HCT116 (cell line): ENCODE measurements at regions not wholly inside any gene's neighbourhood (a gene's known extent, or its start where the extent isn't known, plus 50 kb on each side); places are given as distances from the start of the nearest gene placed in this dataset.

ENCODE experiments used
- ATAC-seq: fragments of 200-7000 bp; cut with Tn5 transposase; 2 replicates; pipeline ENCODE4 v1.9.1; 2020; ENCODE audit warnings: mild to moderate bottlenecking, moderate library complexity
- BruUV-seq: library from RNA; stranded (reverse); fragments of 400-500 nt; replicated peaks from 2 replicates; lab custom pipeline; 2021; lab: Mats Ljungman, UMichigan
- CTCF ChIA-PET: fragments of 300-600 bp; sonication (Branson Sonifier 250); formaldehyde crosslinking; loops from one replicate; lab custom pipeline; 2021; ENCODE audit warnings: antibody characterized with exemption; lab: Charles Lee
- POLR2A ChIA-PET: fragments of 300-600, 350-600 bp; sonication (Branson Sonifier 250); formaldehyde crosslinking; loops from one replicate; lab custom pipeline; 2021; ENCODE audit warnings: antibody characterized with exemption; lab: Charles Lee
- RAD21 ChIA-PET, 2 experiments: fragments of 300-600 bp; sonication (Branson Sonifier 250); formaldehyde crosslinking; loops; one replicate each; lab custom pipeline; 2023; ENCODE audit warnings: low total read pairs in 2 of 2; ENCODE audit not compliant: uncharacterized antibody in 2 of 2, unreplicated experiment in 2 of 2, low non-redundant PET in 1 of 2; lab: Charles Lee
- DNase-seq: peaks from one replicate; pipeline ENCODE4 v3.0.0-alpha.2; 2010; ENCODE audit warnings: low read depth, low spot score
- H2AFZ ChIP-seq: fragments of 200-600 bp; shearing (Covaris generic), sonication (generic); 2 replicates; pipeline ENCODE4 v1.6.1; 2017; ENCODE audit warnings: low read depth, mixed run types, mixed read lengths, antibody characterized with exemption, low read length; ENCODE audit not compliant: poor library complexity, severe bottlenecking
- H3K27ac ChIP-seq: 2 replicates; pipeline ENCODE4 v1.5.1; 2012; ENCODE audit warnings: low read depth, low read length
- H3K27me3 ChIP-seq: fragments of 200-600 bp; sonication (generic); 2 replicates; pipeline ENCODE4 v1.6.1; 2016; ENCODE audit warnings: mixed run types, low read length, mixed read lengths; ENCODE audit not compliant: insufficient read depth
- H3K36me3 ChIP-seq, 2 experiments: fragments of 200-500 bp in 1 of 2; fragments of 200-600 bp in 1 of 2; sonication (Bioruptor generic) in 1 of 2; sonication (generic) in 1 of 2; 2 replicates each; pipeline versions ENCODE4 v1.5.1 to v1.6.1; 2014 to 2016; ENCODE audit warnings: low read length in 2 of 2, inconsistent platforms in 1 of 2, mixed read lengths in 1 of 2, mixed run types in 1 of 2; ENCODE audit not compliant: insufficient read depth in 2 of 2, control insufficient read depth in 1 of 2
- H3K4me1 ChIP-seq, 2 experiments: fragments of 200-600 bp in 1 of 2; sonication (generic) in 1 of 2; 2 replicates each; pipeline versions ENCODE4 v1.5.1 to v1.6.1; 2012 to 2017; ENCODE audit warnings: low read length in 2 of 2, inconsistent platforms in 1 of 2, mild to moderate bottlenecking in 1 of 2, mixed read lengths in 1 of 2, mixed run types in 1 of 2, moderate library complexity in 1 of 2; ENCODE audit not compliant: insufficient read depth in 2 of 2, control insufficient read depth in 1 of 2
- H3K4me2 ChIP-seq: fragments of 200-600 bp; sonication (generic); 2 replicates; pipeline ENCODE4 v1.6.1; 2017; ENCODE audit warnings: mixed run types, low read length, mixed read lengths
- H3K4me3 ChIP-seq, 2 experiments: fragments of 200-600 bp in 1 of 2; sonication (generic) in 1 of 2; replicated peaks in 1 of 2; 2 replicates each; pipeline ENCODE4 v1.5.1; 2011 to 2016; ENCODE audit warnings: low read length in 2 of 2, control low read depth in 1 of 2, low read depth in 1 of 2, mild to moderate bottlenecking in 1 of 2, mixed read lengths in 1 of 2, mixed run types in 1 of 2
- H3K79me2 ChIP-seq: fragments of 200-600 bp; sonication (generic); 2 replicates; pipeline ENCODE4 v1.6.1; 2017; ENCODE audit warnings: mild to moderate bottlenecking, mixed run types, low read length, moderate library complexity, mixed read lengths; ENCODE audit not compliant: insufficient read depth
- H3K9ac ChIP-seq: fragments of 200-600 bp; sonication (generic); 2 replicates; pipeline ENCODE4 v1.6.1; 2016; ENCODE audit warnings: low read length, mixed read lengths
- H3K9me2 ChIP-seq: fragments of 200-600 bp; sonication (generic), shearing (Covaris generic); 2 replicates; pipeline ENCODE4 v1.6.1; 2017; ENCODE audit warnings: mixed run types, mild to moderate bottlenecking, moderate library complexity; ENCODE audit not compliant: insufficient read depth
- H3K9me3 ChIP-seq, 2 experiments: fragments of 200-500 bp in 1 of 2; fragments of 200-600 bp in 1 of 2; sonication (Bioruptor generic) in 1 of 2; sonication (generic) in 1 of 2; 2 replicates each; pipeline ENCODE4 v1.6.1; 2014 to 2017; ENCODE audit warnings: low read length in 2 of 2, mixed read lengths in 2 of 2, inconsistent platforms in 1 of 2, low read depth in 1 of 2, mild to moderate bottlenecking in 1 of 2, mixed run types in 1 of 2, moderate library complexity in 1 of 2; ENCODE audit not compliant: control insufficient read depth in 1 of 2, insufficient read depth in 1 of 2
- H4K20me1 ChIP-seq: fragments of 200-600 bp; sonication (generic), shearing (Covaris generic); 2 replicates; pipeline ENCODE4 v1.6.1; 2017; ENCODE audit warnings: mixed run types, mild to moderate bottlenecking, moderate library complexity; ENCODE audit not compliant: insufficient read depth
- ATF3 ChIP-seq: IDR thresholded peaks from 2 replicates; pipeline ENCODE4 v1.6.1; 2012
- CEBPB ChIP-seq: IDR thresholded peaks from 2 replicates; pipeline ENCODE4 v1.6.1; 2012; ENCODE audit warnings: low read depth
- EGR1 ChIP-seq: IDR thresholded peaks from 2 replicates; pipeline ENCODE4 v1.6.1; 2012; ENCODE audit warnings: low read depth
- ELF1 ChIP-seq: IDR thresholded peaks from 2 replicates; pipeline ENCODE4 v1.6.1; 2012; ENCODE audit warnings: low read depth, borderline replicate concordance
- POLR2AphosphoS5 ChIP-seq: IDR thresholded peaks from 2 replicates; pipeline ENCODE4 v1.6.1; 2011; ENCODE audit warnings: mild to moderate bottlenecking, low read depth, low read length, moderate library complexity
- RAD21 ChIP-seq: IDR thresholded peaks from 2 replicates; pipeline ENCODE4 v1.6.1; 2012; ENCODE audit warnings: low read depth, mild to moderate bottlenecking
- REST ChIP-seq: IDR thresholded peaks from 2 replicates; pipeline ENCODE4 v1.6.1; 2012; ENCODE audit warnings: low read depth
- SIN3A ChIP-seq: IDR thresholded peaks from 2 replicates; pipeline ENCODE4 v1.6.1; 2012; ENCODE audit warnings: low read depth
- SP1 ChIP-seq: IDR thresholded peaks from 2 replicates; pipeline ENCODE4 v1.6.1; 2012; ENCODE audit warnings: low read depth
- TCF7L2 ChIP-seq: IDR thresholded peaks from 2 replicates; pipeline ENCODE4 v1.7.0; 2011; ENCODE audit warnings: borderline replicate concordance, inconsistent platforms; ENCODE audit not compliant: insufficient read depth, insufficient read length; ENCODE audit errors: extremely low read depth
- ZFX ChIP-seq: fragments of 450-650 bp; IDR thresholded peaks from 2 replicates; pipeline ENCODE4 v1.6.1; 2017
- intact Hi-C: fragments of 100-400 bp; cut with micrococcal nuclease; formaldehyde crosslinking; loops from 2 replicates; pipeline ENCODE4 v1.10.0; 2022
- TF ChIP-seq, protein P1 (sequence below): IDR thresholded peaks from 2 replicates; pipeline ENCODE4 v1.6.1; 2012

DNA sequence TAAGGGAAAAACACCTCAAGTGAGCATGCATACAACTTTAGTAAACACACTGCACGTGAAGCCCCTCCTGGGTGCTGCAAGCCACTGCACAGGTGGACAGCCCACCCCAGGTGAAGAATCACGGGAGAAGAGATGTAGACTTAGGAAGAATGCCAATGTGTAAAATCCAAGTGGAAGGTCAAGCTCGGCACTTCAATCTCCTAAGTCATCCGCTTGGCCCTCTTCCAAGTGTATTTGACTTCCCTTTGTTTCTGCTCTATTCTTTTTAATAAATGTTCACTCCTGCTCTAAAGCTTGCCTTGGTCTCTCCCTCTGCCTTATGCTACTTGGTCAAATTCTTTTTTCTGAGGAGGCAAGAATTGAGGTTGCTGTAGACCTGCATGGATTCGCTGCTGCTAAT lies 316.6 kb downstream of the EDEM1 start:
- no TSS peak for BruUV-seq
- no peak overlapping the region for H3K27ac ChIP-seq
- no peaks in the 10 kb centered on the region for H3K36me3 ChIP-seq
- TF ChIP-seq SIN3A (no peak), ATF3 (no peak), ZFX (no peak), ELF1 (no peak), TCF7L2 (no peak), SP1 (no peak), CEBPB (no peak), POLR2AphosphoS5 (no peak), REST (no peak), RAD21 (no peak), EGR1 (no peak)
- TF ChIP-seq, protein P1, sequence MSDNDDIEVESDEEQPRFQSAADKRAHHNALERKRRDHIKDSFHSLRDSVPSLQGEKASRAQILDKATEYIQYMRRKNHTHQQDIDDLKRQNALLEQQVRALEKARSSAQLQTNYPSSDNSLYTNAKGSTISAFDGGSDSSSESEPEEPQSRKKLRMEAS = no peak
- TF ChIP-seq, all 23 proteins: peak for 0
- Histone ChIP-seq H3K4me3 (no peak overlapping the region), H3K9me3 (no peaks in the 10 kb centered on the region), H3K4me1 (no peaks in the 10 kb centered on the region), H3K79me2 (no peaks in the 10 kb centered on the region), H3K27me3 (no peaks in the 10 kb centered on the region), H2AFZ (no peak overlapping the region), H3K9me2 (no peaks in the 10 kb centered on the region), H4K20me1 (no peaks in the 10 kb centered on the region), H3K9ac (no peak overlapping the region), H3K4me2 (no peak overlapping the region)
- intact Hi-C loops = no loop called here
- no peak for ATAC-seq
- POLR2A ChIA-PET = no interaction called here
- RAD21 ChIA-PET = no interaction called here
- no peak for DNase-seq
- CTCF ChIA-PET = no interaction called here
